K562 (cell line): ENCODE measurements at regions not wholly inside any gene's neighbourhood (a gene's known extent, or its start where the extent isn't known, plus 50 kb on each side); places are given as distances from the start of the nearest gene placed in this dataset.

Experiments used
- CHD4 ChIP-seq: fragments of 200-600 bp; sonication (generic); IDR thresholded peaks from 3 replicates; pipeline ENCODE4 v1.6.1; 2012; ENCODE audit warnings: low read depth, mild to moderate bottlenecking, mixed read lengths, low read length, inconsistent platforms; ENCODE audit not compliant: insufficient read depth, insufficient replicate concordance, poor library complexity, severe bottlenecking
- FOS ChIP-seq: IDR thresholded peaks from 3 replicates; pipeline ENCODE4 v1.6.1; 2011; ENCODE audit not compliant: insufficient read length; ENCODE audit errors: extremely low read depth
- NFE2L1 ChIP-seq: fragments of 450-650 bp; IDR thresholded peaks from 2 replicates; pipeline ENCODE4 v1.6.1; 2016; ENCODE audit warnings: missing genetic modification characterization, low read depth, mild to moderate bottlenecking, missing compliant biosample characterization, moderate library complexity, borderline replicate concordance
- ZNF23 ChIP-seq: fragments of 250-450 bp; sonication (Bioruptor Pico); IDR thresholded peaks from 2 replicates; pipeline ENCODE4 v1.4.0; 2020; ENCODE audit warnings: mild to moderate bottlenecking
- TF ChIP-seq, protein P1 (sequence below), 2 experiments: fragments of 450-650 bp; IDR thresholded peaks; 2 replicates each; pipeline ENCODE4 v1.6.1; 2016
- TF ChIP-seq, protein P2 (sequence below): fragments of 250-450 bp; sonication (Bioruptor Pico); IDR thresholded peaks from 2 replicates; pipeline ENCODE4 v1.5.1; 2021; ENCODE audit warnings: mild to moderate bottlenecking
- TF ChIP-seq, protein P3 (sequence below): fragments of 250-450 bp; sonication (Bioruptor Pico); IDR thresholded peaks from 2 replicates; pipeline ENCODE4 v1.4.0; 2020; ENCODE audit warnings: borderline replicate concordance
- TF ChIP-seq, protein P4 (sequence below), 2 experiments: fragments of 450-650 bp in 1 of 2; sonication (generic) in 1 of 2; formaldehyde crosslinking; conservative IDR thresholded peaks; 2 replicates each; pipeline versions ENCODE4 v1.4.0 to v1.8.1; 2020 to 2022; ENCODE audit warnings: mild to moderate bottlenecking in 1 of 2, missing genetic modification reagents in 1 of 2
- TF ChIP-seq, protein P5 (sequence below): fragments of 250-450 bp; sonication (Bioruptor Pico); IDR thresholded peaks from 2 replicates; pipeline ENCODE4 v1.4.0; 2020; ENCODE audit warnings: mild to moderate bottlenecking, moderate library complexity, borderline replicate concordance
- TF ChIP-seq, protein P6 (sequence below): fragments of 250-450 bp; sonication (Bioruptor Pico); IDR thresholded peaks from 2 replicates; pipeline ENCODE4 v1.4.0; 2020; ENCODE audit warnings: mild to moderate bottlenecking, moderate library complexity
- TF ChIP-seq, protein P7 (sequence below): fragments of 450-650 bp; IDR thresholded peaks from 2 replicates; pipeline ENCODE4 v1.6.1; 2018; ENCODE audit warnings: mild to moderate bottlenecking, low read depth; ENCODE audit not compliant: partially characterized antibody
- TF ChIP-seq, protein P8 (sequence below): fragments of 450-650 bp; IDR thresholded peaks from 2 replicates; pipeline ENCODE4 v1.6.1; 2017; ENCODE audit warnings: antibody characterized with exemption

DNA sequence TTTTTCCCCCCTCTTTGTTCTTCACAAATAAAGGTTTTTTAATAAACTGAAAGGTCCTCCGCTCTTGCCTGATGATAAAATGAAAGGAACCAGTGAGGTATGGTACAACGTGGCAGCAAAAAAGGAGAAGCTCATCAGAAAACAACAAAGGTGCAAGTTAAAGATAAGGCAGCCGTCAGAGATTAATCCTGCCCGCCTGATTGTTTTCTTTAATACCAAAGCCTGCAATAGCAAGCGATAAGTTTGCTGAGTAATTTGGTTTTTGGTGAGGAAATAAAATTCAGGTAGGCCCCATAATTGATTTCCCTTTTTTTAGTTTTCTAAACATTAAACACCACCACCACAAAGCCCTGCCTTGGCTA lies 177.9 kb downstream of the MBOAT1 start (continued):
- TF ChIP-seq, protein P1, sequence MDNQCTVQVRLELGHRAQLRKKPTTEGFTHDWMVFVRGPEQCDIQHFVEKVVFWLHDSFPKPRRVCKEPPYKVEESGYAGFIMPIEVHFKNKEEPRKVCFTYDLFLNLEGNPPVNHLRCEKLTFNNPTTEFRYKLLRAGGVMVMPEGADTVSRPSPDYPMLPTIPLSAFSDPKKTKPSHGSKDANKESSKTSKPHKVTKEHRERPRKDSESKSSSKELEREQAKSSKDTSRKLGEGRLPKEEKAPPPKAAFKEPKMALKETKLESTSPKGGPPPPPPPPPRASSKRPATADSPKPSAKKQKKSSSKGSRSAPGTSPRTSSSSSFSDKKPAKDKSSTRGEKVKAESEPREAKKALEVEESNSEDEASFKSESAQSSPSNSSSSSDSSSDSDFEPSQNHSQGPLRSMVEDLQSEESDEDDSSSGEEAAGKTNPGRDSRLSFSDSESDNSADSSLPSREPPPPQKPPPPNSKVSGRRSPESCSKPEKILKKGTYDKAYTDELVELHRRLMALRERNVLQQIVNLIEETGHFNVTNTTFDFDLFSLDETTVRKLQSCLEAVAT (IDR thresholded peaks at IDR 0.05) = no peak
- no peak for TF ChIP-seq NFE2L1 (tag)
- TF ChIP-seq, protein P2, sequence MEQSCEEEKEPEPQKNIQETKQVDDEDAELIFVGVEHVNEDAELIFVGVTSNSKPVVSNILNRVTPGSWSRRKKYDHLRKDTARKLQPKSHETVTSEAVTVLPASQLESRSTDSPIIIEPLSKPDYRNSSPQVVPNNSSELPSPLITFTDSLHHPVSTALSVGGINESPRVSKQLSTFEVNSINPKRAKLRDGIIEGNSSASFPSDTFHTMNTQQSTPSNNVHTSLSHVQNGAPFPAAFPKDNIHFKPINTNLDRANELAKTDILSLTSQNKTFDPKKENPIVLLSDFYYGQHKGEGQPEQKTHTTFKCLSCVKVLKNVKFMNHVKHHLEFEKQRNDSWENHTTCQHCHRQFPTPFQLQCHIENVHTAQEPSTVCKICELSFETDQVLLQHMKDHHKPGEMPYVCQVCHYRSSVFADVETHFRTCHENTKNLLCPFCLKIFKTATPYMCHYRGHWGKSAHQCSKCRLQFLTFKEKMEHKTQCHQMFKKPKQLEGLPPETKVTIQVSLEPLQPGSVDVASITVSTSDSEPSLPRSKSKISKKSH (CRISPR knock-in tag) = no peak
- no peak for TF ChIP-seq FOS
- TF ChIP-seq, protein P3, sequence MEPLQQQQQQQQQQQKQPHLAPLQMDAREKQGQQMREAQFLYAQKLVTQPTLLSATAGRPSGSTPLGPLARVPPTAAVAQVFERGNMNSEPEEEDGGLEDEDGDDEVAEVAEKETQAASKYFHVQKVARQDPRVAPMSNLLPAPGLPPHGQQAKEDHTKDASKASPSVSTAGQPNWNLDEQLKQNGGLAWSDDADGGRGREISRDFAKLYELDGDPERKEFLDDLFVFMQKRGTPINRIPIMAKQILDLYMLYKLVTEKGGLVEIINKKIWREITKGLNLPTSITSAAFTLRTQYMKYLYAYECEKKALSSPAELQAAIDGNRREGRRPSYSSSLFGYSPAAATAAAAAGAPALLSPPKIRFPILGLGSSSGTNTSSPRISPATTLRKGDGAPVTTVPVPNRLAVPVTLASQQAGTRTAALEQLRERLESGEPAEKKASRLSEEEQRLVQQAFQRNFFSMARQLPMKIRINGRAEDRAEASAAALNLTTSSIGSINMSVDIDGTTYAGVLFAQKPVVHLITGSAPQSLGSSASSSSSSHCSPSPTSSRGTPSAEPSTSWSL (CRISPR knock-in tag) = no peak
- TF ChIP-seq, protein P4, sequence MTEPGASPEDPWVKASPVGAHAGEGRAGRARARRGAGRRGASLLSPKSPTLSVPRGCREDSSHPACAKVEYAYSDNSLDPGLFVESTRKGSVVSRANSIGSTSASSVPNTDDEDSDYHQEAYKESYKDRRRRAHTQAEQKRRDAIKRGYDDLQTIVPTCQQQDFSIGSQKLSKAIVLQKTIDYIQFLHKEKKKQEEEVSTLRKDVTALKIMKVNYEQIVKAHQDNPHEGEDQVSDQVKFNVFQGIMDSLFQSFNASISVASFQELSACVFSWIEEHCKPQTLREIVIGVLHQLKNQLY (CRISPR knock-in tag; conservative IDR thresholded peaks at IDR 0.05) = no peak
- TF ChIP-seq, protein P5, sequence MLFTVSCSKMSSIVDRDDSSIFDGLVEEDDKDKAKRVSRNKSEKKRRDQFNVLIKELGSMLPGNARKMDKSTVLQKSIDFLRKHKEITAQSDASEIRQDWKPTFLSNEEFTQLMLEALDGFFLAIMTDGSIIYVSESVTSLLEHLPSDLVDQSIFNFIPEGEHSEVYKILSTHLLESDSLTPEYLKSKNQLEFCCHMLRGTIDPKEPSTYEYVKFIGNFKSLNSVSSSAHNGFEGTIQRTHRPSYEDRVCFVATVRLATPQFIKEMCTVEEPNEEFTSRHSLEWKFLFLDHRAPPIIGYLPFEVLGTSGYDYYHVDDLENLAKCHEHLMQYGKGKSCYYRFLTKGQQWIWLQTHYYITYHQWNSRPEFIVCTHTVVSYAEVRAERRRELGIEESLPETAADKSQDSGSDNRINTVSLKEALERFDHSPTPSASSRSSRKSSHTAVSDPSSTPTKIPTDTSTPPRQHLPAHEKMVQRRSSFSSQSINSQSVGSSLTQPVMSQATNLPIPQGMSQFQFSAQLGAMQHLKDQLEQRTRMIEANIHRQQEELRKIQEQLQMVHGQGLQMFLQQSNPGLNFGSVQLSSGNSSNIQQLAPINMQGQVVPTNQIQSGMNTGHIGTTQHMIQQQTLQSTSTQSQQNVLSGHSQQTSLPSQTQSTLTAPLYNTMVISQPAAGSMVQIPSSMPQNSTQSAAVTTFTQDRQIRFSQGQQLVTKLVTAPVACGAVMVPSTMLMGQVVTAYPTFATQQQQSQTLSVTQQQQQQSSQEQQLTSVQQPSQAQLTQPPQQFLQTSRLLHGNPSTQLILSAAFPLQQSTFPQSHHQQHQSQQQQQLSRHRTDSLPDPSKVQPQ (CRISPR knock-in tag) = no peak
- TF ChIP-seq, protein P6, sequence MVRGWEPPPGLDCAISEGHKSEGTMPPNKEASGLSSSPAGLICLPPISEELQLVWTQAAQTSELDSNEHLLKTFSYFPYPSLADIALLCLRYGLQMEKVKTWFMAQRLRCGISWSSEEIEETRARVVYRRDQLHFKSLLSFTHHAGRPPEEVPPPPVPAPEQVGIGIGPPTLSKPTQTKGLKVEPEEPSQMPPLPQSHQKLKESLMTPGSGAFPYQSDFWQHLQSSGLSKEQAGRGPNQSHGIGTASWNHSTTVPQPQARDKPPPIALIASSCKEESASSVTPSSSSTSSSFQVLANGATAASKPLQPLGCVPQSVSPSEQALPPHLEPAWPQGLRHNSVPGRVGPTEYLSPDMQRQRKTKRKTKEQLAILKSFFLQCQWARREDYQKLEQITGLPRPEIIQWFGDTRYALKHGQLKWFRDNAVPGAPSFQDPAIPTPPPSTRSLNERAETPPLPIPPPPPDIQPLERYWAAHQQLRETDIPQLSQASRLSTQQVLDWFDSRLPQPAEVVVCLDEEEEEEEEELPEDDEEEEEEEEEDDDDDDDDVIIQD (CRISPR knock-in tag) = no peak
- no peak for TF ChIP-seq ZNF23
- no peak for TF ChIP-seq CHD4
- TF ChIP-seq, protein P7, sequence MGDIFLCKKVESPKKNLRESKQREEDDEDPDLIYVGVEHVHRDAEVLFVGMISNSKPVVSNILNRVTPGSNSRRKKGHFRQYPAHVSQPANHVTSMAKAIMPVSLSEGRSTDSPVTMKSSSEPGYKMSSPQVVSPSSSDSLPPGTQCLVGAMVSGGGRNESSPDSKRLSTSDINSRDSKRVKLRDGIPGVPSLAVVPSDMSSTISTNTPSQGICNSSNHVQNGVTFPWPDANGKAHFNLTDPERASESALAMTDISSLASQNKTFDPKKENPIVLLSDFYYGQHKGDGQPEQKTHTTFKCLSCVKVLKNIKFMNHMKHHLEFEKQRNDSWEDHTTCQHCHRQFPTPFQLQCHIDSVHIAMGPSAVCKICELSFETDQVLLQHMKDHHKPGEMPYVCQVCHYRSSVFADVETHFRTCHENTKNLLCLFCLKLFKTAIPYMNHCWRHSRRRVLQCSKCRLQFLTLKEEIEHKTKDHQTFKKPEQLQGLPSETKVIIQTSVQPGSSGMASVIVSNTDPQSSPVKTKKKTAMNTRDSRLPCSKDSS = no peak
- TF ChIP-seq, protein P8, sequence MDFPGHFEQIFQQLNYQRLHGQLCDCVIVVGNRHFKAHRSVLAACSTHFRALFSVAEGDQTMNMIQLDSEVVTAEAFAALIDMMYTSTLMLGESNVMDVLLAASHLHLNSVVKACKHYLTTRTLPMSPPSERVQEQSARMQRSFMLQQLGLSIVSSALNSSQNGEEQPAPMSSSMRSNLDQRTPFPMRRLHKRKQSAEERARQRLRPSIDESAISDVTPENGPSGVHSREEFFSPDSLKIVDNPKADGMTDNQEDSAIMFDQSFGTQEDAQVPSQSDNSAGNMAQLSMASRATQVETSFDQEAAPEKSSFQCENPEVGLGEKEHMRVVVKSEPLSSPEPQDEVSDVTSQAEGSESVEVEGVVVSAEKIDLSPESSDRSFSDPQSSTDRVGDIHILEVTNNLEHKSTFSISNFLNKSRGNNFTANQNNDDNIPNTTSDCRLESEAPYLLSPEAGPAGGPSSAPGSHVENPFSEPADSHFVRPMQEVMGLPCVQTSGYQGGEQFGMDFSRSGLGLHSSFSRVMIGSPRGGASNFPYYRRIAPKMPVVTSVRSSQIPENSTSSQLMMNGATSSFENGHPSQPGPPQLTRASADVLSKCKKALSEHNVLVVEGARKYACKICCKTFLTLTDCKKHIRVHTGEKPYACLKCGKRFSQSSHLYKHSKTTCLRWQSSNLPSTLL = no peak
